Ectodermal cell (in vitro differentiated cells): ENCODE measurements at regions not wholly inside any gene's neighbourhood (a gene's known extent, or its start where the extent isn't known, plus 50 kb on each side); places are given as distances from the start of the nearest gene placed in this dataset.

ENCODE experiments used
- H3K27ac ChIP-seq: 2 replicates; pipeline ENCODE4 v1.7.0; 2013; ENCODE audit warnings: mild to moderate bottlenecking, low read depth, low read length; ENCODE audit not compliant: insufficient read depth, poor library complexity, severe bottlenecking
- H3K27me3 ChIP-seq: 2 replicates; pipeline ENCODE4 v1.7.0; 2013; ENCODE audit warnings: mild to moderate bottlenecking, low read length; ENCODE audit not compliant: insufficient read depth, control insufficient read depth, poor library complexity, severe bottlenecking
- H3K36me3 ChIP-seq: one replicate; pipeline ENCODE4 v1.7.0; 2013; ENCODE audit warnings: low read length; ENCODE audit not compliant: control insufficient read depth, insufficient read depth
- H3K4me1 ChIP-seq: one replicate; pipeline ENCODE4 v1.7.0; 2013; ENCODE audit warnings: low read length; ENCODE audit not compliant: control insufficient read depth, insufficient read depth
- H3K4me3 ChIP-seq: 2 replicates; pipeline ENCODE4 v1.7.0; 2013; ENCODE audit warnings: low read depth, low read length, control low read depth; ENCODE audit not compliant: insufficient read depth
- H3K9me3 ChIP-seq: 2 replicates; pipeline ENCODE4 v1.7.0; 2013; ENCODE audit warnings: mild to moderate bottlenecking, low read length, moderate library complexity; ENCODE audit not compliant: control insufficient read depth
- WGBS, 2 experiments: methylation state at CpG; one replicate each; pipeline ENCODE4 v1.1.7; 2013; ENCODE audit warnings: missing lambda C conversion rate in 2 of 2; 5-methylcytosine and 5-hydroxymethylcytosine counted together

DNA sequence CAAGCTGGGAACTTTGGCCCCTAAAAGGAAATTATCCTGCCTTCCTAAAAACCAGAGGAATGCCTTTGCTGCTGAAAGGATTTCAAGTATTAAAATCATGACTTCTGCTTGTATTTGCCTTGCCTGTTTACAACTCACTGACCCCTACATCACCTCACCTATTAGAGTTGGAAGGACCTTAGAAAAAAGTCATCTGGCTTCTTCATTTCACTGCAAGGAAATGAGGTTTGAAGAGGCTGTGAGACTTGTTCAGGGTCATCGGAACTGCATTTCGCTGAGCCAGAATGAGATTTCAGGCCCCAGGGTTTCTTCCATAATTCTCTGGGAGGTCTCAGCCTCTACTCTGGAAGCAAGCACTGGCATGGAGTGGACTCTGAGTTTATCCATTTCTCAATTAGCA is 304.1 kb downstream of the BUD13 start:
- H3K27ac ChIP-seq, result no peak overlapping the region
- no peaks in the 10 kb centered on the region for H3K9me3 ChIP-seq
- no peak overlapping the region for H3K4me3 ChIP-seq
- no peaks in the 10 kb centered on the region for H3K36me3 ChIP-seq
- WGBS, 2 experiments, result 47 to 50% methylated on average over 2 of the region's 2 CpGs
- H3K4me1 ChIP-seq, result peaks cover 1% of the 10 kb centered on the region
- no peaks in the 10 kb centered on the region for H3K27me3 ChIP-seq

- Histone ChIP-seq H3K27ac (no peak overlapping the region), H3K36me3 (no peaks in the 10 kb centered on the region), H3K27me3 (no peaks in the 10 kb centered on the region), H3K9me3 (no peaks in the 10 kb centered on the region), H3K4me3 (no peak overlapping the region), H3K4me1 (no peaks in the 10 kb centered on the region)
- 89 to 92% methylated on average over 6 of the region's 6 CpGs for WGBS, 2 experiments
Measured at GRCh38 chr11:116467823-116468222, 305.0 kb downstream of the BUD13 start.

DNA sequence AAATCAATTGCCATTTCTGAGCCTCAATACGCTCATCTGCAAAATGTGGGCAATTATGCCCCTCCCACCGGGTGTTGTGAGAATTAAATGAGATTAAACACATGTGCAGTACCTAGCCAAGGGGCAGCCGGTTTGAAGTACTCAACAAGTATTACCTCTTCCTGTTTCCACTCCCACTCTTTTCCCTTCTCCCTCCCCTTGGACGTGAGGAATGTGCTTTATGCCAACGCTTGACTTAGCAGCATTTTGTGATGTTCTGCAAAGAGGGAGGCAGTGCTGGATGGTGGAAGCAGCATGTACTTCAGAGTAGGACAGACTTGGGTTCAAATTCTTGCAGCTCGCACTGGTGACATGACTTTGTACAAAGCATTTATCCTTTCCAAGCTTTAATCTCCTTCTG is 306.0 kb downstream of the BUD13 start:
- no peak overlapping the region for H3K27ac ChIP-seq
- H3K4me1 ChIP-seq, result peaks cover 6% of the 10 kb centered on the region
- no peaks in the 10 kb centered on the region for H3K27me3 ChIP-seq
- H3K36me3 ChIP-seq, result no peaks in the 10 kb centered on the region
- H3K9me3 ChIP-seq, result no peaks in the 10 kb centered on the region
- 88 to 89% methylated on average over 5 to 6 of the region's 6 CpGs for WGBS, 2 experiments
- H3K4me3 ChIP-seq, result no peak overlapping the region

DNA sequence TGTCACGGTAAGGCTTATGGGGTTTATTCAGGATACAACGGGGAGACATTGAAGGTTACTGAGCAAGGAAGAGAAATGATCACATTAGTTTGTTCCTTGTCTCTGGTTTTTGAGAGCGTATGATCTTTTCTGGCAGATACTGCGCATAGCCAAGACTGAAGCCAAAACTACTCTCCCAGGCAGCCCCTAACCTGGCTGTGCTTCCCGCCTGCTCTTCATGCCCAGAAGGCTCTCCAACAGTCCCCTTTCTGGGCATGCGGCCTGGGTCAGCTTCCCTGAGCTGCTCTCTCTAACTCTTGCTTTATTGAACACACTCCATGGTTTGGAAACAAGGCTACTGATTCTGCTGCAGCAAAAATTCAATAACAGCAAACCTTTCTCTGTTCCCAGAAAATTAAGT is 306.6 kb downstream of the BUD13 start:
- no peaks in the 10 kb centered on the region for H3K36me3 ChIP-seq
- H3K4me3 ChIP-seq, result no peak overlapping the region
- no peak overlapping the region for H3K27ac ChIP-seq
- no peaks in the 10 kb centered on the region for H3K9me3 ChIP-seq
- no peaks in the 10 kb centered on the region for H3K27me3 ChIP-seq
- H3K4me1 ChIP-seq, result peaks cover 9% of the 10 kb centered on the region
- WGBS, 2 experiments, result 96% methylated on average over 6 of the region's 6 CpGs

- no peaks in the 10 kb centered on the region for H3K36me3 ChIP-seq
- no peak overlapping the region for H3K4me3 ChIP-seq
- 93 to 96% methylated on average over 4 of the region's 4 CpGs for WGBS, 2 experiments
- no peaks in the 10 kb centered on the region for H3K27me3 ChIP-seq
- H3K4me1 ChIP-seq, result peaks cover 9% of the 10 kb centered on the region
- H3K27ac ChIP-seq, result no peak overlapping the region
- H3K9me3 ChIP-seq, result no peaks in the 10 kb centered on the region
Measured at GRCh38 chr11:116465056-116465455, 307.7 kb downstream of the BUD13 start.

DNA sequence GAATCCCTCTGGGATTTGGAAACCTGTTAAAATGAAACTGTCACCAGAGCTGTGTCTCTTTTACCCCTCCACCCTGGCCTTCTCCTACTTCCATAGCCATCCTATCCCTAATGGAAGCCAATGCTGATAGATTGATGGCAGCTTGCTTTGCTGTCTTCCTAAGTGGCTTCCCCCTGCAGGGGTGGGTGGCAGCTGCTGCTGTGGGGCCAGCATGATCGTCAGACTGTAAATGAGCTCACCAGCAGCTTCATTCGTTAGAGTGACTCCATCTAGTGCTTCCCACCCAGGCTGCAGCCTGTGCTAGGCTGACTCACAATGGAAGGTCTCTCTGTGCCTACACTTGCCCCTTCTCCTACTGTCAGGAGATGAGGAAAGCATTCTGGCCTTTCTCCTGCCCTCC is 311.0 kb downstream of the BUD13 start:
- no peak overlapping the region for H3K27ac ChIP-seq
- H3K27me3 ChIP-seq, result no peaks in the 10 kb centered on the region
- H3K4me3 ChIP-seq, result no peak overlapping the region
- H3K9me3 ChIP-seq, result no peaks in the 10 kb centered on the region
- H3K4me1 ChIP-seq, result peaks cover 28% of the 10 kb centered on the region
- H3K36me3 ChIP-seq, result no peaks in the 10 kb centered on the region
- 3 to 9% methylated on average over 2 of the region's 2 CpGs for WGBS, 2 experiments

GRCh38 chr11:116460156-116460920 is 312.4 kb downstream of the BUD13 start:
- Histone ChIP-seq H3K27me3 (no peaks in the 10 kb centered on the region), H3K9me3 (no peaks in the 10 kb centered on the region), H3K27ac (no peak overlapping the region), H3K36me3 (no peaks in the 10 kb centered on the region), H3K4me1 (peaks cover 30% of the 10 kb centered on the region), H3K4me3 (no peak overlapping the region)
- 88 to 90% methylated on average over 3 of the region's 3 CpGs for WGBS, 2 experiments

DNA sequence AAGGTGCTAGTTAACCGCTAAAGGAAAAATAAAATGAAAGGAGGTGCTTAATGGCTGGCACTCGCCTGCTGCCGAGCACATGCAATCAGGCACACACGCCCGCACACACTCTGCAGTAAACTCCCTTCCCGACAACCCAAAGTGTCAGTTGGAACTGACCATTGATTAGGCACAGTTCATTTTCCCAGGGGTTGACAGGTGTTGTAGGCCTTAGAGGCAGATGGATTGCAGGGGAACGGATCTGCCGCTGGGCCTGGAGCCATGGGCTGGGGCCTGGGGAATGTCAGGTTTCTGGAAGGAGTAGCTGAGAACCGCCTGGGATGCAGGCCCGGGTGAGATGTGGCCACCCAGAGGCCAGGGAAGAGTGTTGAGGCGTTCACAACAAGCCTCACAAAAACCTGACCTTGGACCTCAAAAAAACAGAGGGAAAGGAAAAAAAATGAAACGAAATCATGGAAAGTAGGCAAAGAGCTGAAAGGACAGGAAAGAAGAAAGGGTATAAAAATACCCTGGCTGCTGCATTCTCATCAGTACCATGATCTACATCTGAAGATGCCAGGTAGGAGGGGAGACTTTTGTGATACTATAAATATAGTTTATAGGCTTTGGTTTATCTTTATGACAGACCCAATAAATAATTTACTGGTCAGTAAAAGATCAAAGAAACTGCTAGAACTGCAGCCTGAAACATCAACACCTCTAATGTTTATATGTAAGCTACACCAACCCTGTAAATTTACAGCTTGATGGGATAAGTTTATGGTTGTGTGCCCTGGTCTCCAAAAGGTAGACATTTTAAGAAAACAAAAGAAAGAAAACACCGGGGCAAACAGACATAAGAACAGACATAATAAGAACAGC is 313.4 kb downstream of the BUD13 start:
- peaks cover 30% of the 10 kb centered on the region for H3K4me1 ChIP-seq
- 89% methylated on average over 12 of the region's 13 CpGs for WGBS, 2 experiments

DNA sequence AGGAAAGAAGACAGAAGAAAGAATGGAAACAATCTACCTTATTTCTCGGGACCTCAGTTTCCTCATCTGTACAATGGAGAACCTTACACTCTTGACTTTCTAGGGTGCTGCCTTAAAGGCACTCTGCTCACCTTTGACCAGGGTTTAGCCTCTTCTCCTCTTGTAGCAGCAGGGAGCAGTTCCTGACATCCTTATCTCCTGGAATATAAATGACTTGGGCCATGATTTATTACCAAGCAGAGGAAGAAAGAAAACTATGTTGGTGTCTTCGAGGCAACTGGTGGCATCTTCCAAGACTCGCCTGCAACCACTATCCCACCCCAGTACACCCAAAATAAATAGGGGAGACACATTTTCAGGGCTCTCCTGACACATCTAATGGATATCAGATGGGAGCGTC is 314.2 kb downstream of the BUD13 start:
- no peak overlapping the region for H3K4me3 ChIP-seq
- no peaks in the 10 kb centered on the region for H3K9me3 ChIP-seq
- no peak overlapping the region for H3K27ac ChIP-seq
- H3K36me3 ChIP-seq, result no peaks in the 10 kb centered on the region
- peaks cover 30% of the 10 kb centered on the region for H3K4me1 ChIP-seq
- WGBS, 2 experiments, result 93 to 94% methylated on average over 4 of the region's 4 CpGs
- no peaks in the 10 kb centered on the region for H3K27me3 ChIP-seq

More for the DNA sequence above, 313.4 kb downstream of the BUD13 start:
- no peaks in the 10 kb centered on the region for H3K27me3 ChIP-seq
- H3K4me3 ChIP-seq, result no peak overlapping the region
- no peaks in the 10 kb centered on the region for H3K9me3 ChIP-seq
- H3K36me3 ChIP-seq, result no peaks in the 10 kb centered on the region
- no peak overlapping the region for H3K27ac ChIP-seq

GRCh38 chr11:116457336-116458007 is 315.3 kb downstream of the BUD13 start:
- H3K27ac ChIP-seq, result peak overlapping the region; percentile 85
- 14% methylated on average over 10 of the region's 10 CpGs for WGBS, 2 experiments
- H3K27me3 ChIP-seq, result no peaks in the 10 kb centered on the region
- peaks cover 30% of the 10 kb centered on the region for H3K4me1 ChIP-seq
- no peak overlapping the region for H3K4me3 ChIP-seq
- no peaks in the 10 kb centered on the region for H3K36me3 ChIP-seq
- no peaks in the 10 kb centered on the region for H3K9me3 ChIP-seq
